ENCODE measurements at regions not wholly inside any gene's neighbourhood (a gene's known extent, or its start where the extent isn't known, plus 50 kb on each side); places are given as distances from the start of the nearest gene placed in this dataset.

DNA sequence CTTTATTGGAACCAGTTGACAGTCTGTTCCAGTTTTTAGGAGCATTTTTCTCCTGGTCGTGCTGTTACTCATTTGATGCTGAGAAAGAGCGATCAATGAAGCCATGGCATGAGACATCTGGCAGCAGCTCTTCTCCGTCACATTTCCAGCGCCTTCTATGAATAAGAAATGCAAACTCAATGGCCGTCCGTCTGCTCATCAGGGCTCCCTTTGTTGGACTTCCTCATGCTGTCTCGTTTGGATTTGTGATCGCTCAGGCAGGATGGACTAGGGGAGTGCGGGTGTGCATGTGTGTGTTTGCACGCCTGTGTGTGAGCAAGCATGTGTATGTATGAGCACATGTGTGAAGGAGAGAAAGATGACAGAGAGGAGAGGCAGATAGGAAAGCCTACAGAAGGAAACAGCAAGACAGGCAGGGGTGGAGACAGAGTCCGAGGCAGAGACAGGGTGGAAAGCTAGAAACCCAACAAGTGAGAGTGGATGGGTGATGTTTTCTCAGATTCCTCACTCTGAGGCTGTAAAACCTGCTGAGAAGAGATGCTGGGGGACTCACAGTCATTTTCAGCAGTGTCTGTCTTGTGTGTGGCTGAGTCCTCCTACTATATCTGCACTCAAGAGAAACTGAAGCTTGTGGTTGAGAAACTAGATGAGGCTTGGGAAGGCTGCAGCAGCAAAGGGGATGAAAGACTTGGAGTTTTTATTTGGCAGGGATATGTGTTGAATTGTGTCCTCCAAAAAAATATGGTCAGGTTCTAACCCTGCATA, 56.0 kb upstream of the CLMP start:
- H3K4me3 Mint-ChIP-seq, result no peak overlapping the region
- Histone ChIP-seq H3K27me3 (ENCODE audit: control insufficient read depth in 2 of 2, insufficient read depth in 2 of 2, low read length in 2 of 2) (no peaks in the 10 kb centered on the region), H3K4me1 (ENCODE audit: control insufficient read depth in 2 of 2, insufficient read depth in 2 of 2, low read length in 2 of 2) (no peaks in the 10 kb centered on the region), H3K27ac (ENCODE audit: low read depth, low read length) (no peak overlapping the region), H3K36me3 (ENCODE audit: control insufficient read depth in 2 of 3, insufficient read depth in 3 of 3, low read length in 3 of 3) (no peaks in the 10 kb centered on the region), H3K9me3 (ENCODE audit: control insufficient read depth in 2 of 3, low read length in 3 of 3) (no peaks in the 10 kb centered on the region), H3K4me3 (ENCODE audit: low read length) (no peak overlapping the region)
- H3K9me3 Mint-ChIP-seq, result peaks cover 0 to 1% (median 0%) of the 10 kb centered on the region in 11 donors
- H3K27me3 Mint-ChIP-seq, result peaks cover 5 to 60% (median 13%) of the 10 kb centered on the region in 5 donors
- ChIA-PET POLR2A (no interaction called here), CTCF (interaction anchor here (1.1 to 1.4 kb wide), 2 partner anchors 10 to 147 kb away, joined by 3 to 4 read pairs; no protein-coding TSS in a partner anchor)
- ATAC-seq (no peak), DNase-seq (no peak)
- no peaks in the 10 kb centered on the region for H3K36me3 Mint-ChIP-seq
- intact Hi-C loops (cut with micrococcal nuclease), result no loop called here
- H3K4me1 Mint-ChIP-seq, result peaks cover 0 to 7% (median 5%) of the 10 kb centered on the region in 7 donors
- no peak overlapping the region for H3K27ac Mint-ChIP-seq

DNA sequence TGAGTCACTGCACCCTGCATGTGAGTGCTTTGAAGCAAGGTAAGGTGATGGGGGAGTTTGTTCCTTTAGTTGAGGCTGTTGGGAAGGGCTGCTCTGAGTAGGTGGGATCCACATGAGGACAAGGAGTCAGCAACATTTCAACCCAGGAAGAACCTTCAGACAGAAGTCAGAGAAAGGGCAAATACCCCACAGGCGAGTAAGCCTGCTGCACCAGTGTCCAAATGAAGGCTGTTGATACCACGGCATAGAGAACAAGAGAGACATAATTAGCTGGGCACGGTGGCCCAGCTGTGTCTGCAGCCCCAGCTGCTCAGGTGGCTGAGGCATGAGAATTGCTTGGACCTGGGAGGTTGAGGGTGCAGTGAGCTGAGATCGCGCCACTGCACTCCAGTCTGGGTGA, 54.3 kb upstream of the CLMP start:
- Histone ChIP-seq H3K9me3 (ENCODE audit: control insufficient read depth in 2 of 3, low read length in 3 of 3) (no peaks in the 10 kb centered on the region), H3K36me3 (ENCODE audit: control insufficient read depth in 2 of 3, insufficient read depth in 3 of 3, low read length in 3 of 3) (no peaks in the 10 kb centered on the region), H3K4me3 (ENCODE audit: low read length) (no peak overlapping the region), H3K27me3 (ENCODE audit: control insufficient read depth in 2 of 2, insufficient read depth in 2 of 2, low read length in 2 of 2) (no peaks in the 10 kb centered on the region), H3K4me1 (ENCODE audit: control insufficient read depth in 2 of 2, insufficient read depth in 2 of 2, low read length in 2 of 2) (no peaks in the 10 kb centered on the region), H3K27ac (ENCODE audit: low read depth, low read length) (no peak overlapping the region)
- Mint-ChIP-seq H3K27me3 (peaks cover 5 to 48% (median 12%) of the 10 kb centered on the region in 5 donors), H3K9me3 (no peaks in the 10 kb centered on the region), H3K27ac (no peak overlapping the region), H3K4me1 (peaks cover 0 to 8% (median 5%) of the 10 kb centered on the region in 7 donors), H3K36me3 (no peaks in the 10 kb centered on the region), H3K4me3 (no peak overlapping the region)
- POLR2A ChIA-PET, result no interaction called here
- CTCF ChIA-PET, result interaction anchor here (0.7 to 1.4 kb wide), 5 partner anchors 9 to 617 kb away, joined by 3 to 4 read pairs (median 3); no protein-coding TSS in a partner anchor
- intact Hi-C loops (cut with micrococcal nuclease), result loop anchor here in 1 of 2 donors (5.0 to 10.0 kb wide), 2 partner anchors 228 to 385 kb away; no protein-coding TSS in a partner anchor
- ATAC-seq, result no peak
- DNase-seq, result no peak

DNA sequence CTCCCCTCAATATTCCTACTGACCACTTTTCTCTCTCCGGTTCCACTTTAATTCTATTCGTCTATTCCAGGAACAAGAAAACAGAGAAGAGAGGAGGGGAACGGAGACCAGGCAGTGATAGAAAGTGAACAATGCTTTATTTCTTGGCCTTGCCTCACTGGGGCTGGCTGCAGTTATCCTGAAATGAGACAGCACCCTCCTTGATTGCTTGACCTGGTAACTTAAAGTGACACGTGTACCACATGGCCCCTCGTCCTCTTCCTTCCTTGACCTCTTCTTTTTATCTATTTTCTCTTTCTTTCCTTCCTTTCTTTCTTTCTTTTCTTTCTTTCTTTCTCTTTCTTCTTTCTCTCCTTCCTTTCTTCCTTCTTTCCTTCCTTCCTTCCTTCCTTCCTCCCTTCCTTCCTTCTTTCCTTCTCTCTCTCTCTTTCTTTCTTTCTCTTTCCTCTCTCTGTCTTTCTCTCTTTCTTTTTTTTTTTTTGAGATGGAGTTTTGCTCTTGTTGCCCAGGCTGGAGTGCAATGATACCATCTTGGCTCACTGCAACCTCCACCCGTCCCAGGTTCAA, 52.8 kb upstream of the CLMP start:
- H3K36me3 ChIP-seq (ENCODE audit: control insufficient read depth in 2 of 3, insufficient read depth in 3 of 3, low read length in 3 of 3), result no peaks in the 10 kb centered on the region
- Mint-ChIP-seq H3K4me1 (peaks cover 0 to 13% (median 5%) of the 10 kb centered on the region in 7 donors), H3K4me3 (no peak overlapping the region), H3K36me3 (no peaks in the 10 kb centered on the region), H3K9me3 (no peaks in the 10 kb centered on the region), H3K27ac (no peak overlapping the region), H3K27me3 (peaks cover 5 to 47% (median 12%) of the 10 kb centered on the region in 5 donors)
- no peaks in the 10 kb centered on the region for H3K27me3 ChIP-seq (ENCODE audit: control insufficient read depth in 2 of 2, insufficient read depth in 2 of 2, low read length in 2 of 2)
- no peaks in the 10 kb centered on the region for H3K9me3 ChIP-seq (ENCODE audit: control insufficient read depth in 2 of 3, low read length in 3 of 3)
- H3K4me3 ChIP-seq (ENCODE audit: low read length), result no peak overlapping the region
- ChIA-PET CTCF (interaction anchor here (1.0 to 2.7 kb wide), 18 partner anchors 9 to 388 kb away, joined by 3 to 48 read pairs (median 6); no protein-coding TSS in a partner anchor), POLR2A (interaction anchor here (0.7 to 1.1 kb wide), 2 partner anchors 143 to 145 kb away, joined by 3 read pairs; no protein-coding TSS in a partner anchor)
- no peak for ATAC-seq
- H3K4me1 ChIP-seq (ENCODE audit: control insufficient read depth in 2 of 2, insufficient read depth in 2 of 2, low read length in 2 of 2), result no peaks in the 10 kb centered on the region
- DNase-seq, result no peak
- H3K27ac ChIP-seq (ENCODE audit: low read depth, low read length), result no peak overlapping the region
- intact Hi-C loops (cut with micrococcal nuclease), result loop anchor here (1.0 to 10.0 kb wide), 9 partner anchors 82 to 385 kb away; no protein-coding TSS in a partner anchor

GRCh38 chr11:123247496-123247799, 52.4 kb upstream of the CLMP start:
- H3K27me3 Mint-ChIP-seq, result peaks cover 5 to 48% (median 12%) of the 10 kb centered on the region in 5 donors
- H3K36me3 Mint-ChIP-seq, result no peaks in the 10 kb centered on the region
- DNase-seq, result no peak
- H3K4me1 Mint-ChIP-seq, result peaks cover 0 to 13% (median 5%) of the 10 kb centered on the region in 7 donors
- CTCF ChIA-PET, result interaction anchor here (0.6 to 2.7 kb wide), 24 partner anchors 10 to 388 kb away, joined by 3 to 48 read pairs (median 4); no protein-coding TSS in a partner anchor
- POLR2A ChIA-PET, result interaction anchor here (0.7 to 1.1 kb wide), 3 partner anchors 143 to 147 kb away, joined by 3 to 4 read pairs (median 3); no protein-coding TSS in a partner anchor
- peak overlapping the region in 2 of 10 donors; percentile 39 to 54 for H3K4me3 Mint-ChIP-seq
- no peaks in the 10 kb centered on the region for H3K4me1 ChIP-seq (ENCODE audit: control insufficient read depth in 2 of 2, insufficient read depth in 2 of 2, low read length in 2 of 2)
- ATAC-seq, result peak; percentile 16
- no peaks in the 10 kb centered on the region for H3K9me3 ChIP-seq (ENCODE audit: control insufficient read depth in 2 of 3, low read length in 3 of 3)
- no peak overlapping the region for H3K27ac Mint-ChIP-seq
- no peak overlapping the region for H3K27ac ChIP-seq (ENCODE audit: low read depth, low read length)
- intact Hi-C loops (cut with micrococcal nuclease), result loop anchor here (1.0 to 10.0 kb wide), 9 partner anchors 81 to 384 kb away; no protein-coding TSS in a partner anchor
- H3K4me3 ChIP-seq (ENCODE audit: low read length), result no peak overlapping the region
- H3K27me3 ChIP-seq (ENCODE audit: control insufficient read depth in 2 of 2, insufficient read depth in 2 of 2, low read length in 2 of 2), result no peaks in the 10 kb centered on the region
- H3K36me3 ChIP-seq (ENCODE audit: control insufficient read depth in 2 of 3, insufficient read depth in 3 of 3, low read length in 3 of 3), result no peaks in the 10 kb centered on the region
- no peaks in the 10 kb centered on the region for H3K9me3 Mint-ChIP-seq

DNA sequence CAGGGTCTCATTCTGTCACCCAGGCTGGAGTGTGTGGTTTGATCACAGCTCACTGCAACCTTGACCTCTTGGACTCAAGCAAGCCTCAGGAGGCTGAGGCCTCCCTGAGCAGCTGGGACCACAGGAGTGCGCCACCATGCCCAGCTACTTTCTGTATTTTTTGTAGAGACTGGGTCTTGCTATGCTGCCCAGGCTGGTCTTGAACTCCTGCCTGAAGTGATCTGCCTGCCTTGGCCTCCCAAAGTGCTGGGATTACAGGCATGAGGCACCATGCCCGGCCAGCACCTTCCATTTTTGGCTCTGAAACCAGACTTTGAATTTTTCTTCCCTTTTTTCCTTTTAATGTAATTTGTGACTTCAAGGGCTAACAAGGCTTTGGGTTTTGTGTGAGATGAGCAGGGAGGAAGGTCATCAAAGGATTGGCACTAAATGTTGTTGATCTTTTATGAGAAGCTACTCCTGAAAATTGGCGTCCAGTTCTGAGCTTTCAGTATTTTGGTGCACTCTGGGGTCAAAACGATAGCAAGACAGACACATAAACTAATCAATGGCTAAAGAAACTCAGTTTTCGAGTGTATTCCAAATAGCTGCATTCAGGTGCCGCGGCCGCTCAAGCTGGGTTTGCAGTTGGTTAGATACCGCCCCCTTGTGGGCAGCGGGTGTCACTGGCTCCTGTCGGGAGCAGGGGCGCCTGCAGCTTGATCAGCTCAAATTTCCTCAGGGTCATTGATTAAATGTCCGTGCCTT, 51.9 kb upstream of the CLMP start:
- H3K4me3 ChIP-seq (ENCODE audit: low read length), result no peak overlapping the region
- no peaks in the 10 kb centered on the region for H3K36me3 Mint-ChIP-seq
- DNase-seq (peak; percentile 62 to 85 (median 77)), ATAC-seq (peak; percentile 93)
- H3K9me3 Mint-ChIP-seq, result no peaks in the 10 kb centered on the region
- POLR2A ChIA-PET, result interaction anchor here (0.7 to 1.1 kb wide), 3 partner anchors 142 to 147 kb away, joined by 3 to 4 read pairs (median 3); no protein-coding TSS in a partner anchor
- CTCF ChIA-PET, result interaction anchor here (0.5 to 2.7 kb wide), 25 partner anchors 10 to 387 kb away, joined by 3 to 48 read pairs (median 4); no protein-coding TSS in a partner anchor
- no peak overlapping the region for H3K27ac ChIP-seq (ENCODE audit: low read depth, low read length)
- no peaks in the 10 kb centered on the region for H3K4me1 ChIP-seq (ENCODE audit: control insufficient read depth in 2 of 2, insufficient read depth in 2 of 2, low read length in 2 of 2)
- H3K27ac Mint-ChIP-seq, result no peak overlapping the region
- intact Hi-C loops (cut with micrococcal nuclease), result loop anchor here (1.0 to 10.0 kb wide), 9 partner anchors 81 to 384 kb away; no protein-coding TSS in a partner anchor
- peak overlapping the region in 6 of 10 donors; percentile 39 to 66 (median 49) for H3K4me3 Mint-ChIP-seq
- no peaks in the 10 kb centered on the region for H3K9me3 ChIP-seq (ENCODE audit: control insufficient read depth in 2 of 3, low read length in 3 of 3)
- no peaks in the 10 kb centered on the region for H3K36me3 ChIP-seq (ENCODE audit: control insufficient read depth in 2 of 3, insufficient read depth in 3 of 3, low read length in 3 of 3)
- H3K27me3 Mint-ChIP-seq, result peaks cover 5 to 47% (median 12%) of the 10 kb centered on the region in 5 donors
- H3K27me3 ChIP-seq (ENCODE audit: control insufficient read depth in 2 of 2, insufficient read depth in 2 of 2, low read length in 2 of 2), result no peaks in the 10 kb centered on the region
- H3K4me1 Mint-ChIP-seq, result peaks cover 0 to 13% (median 5%) of the 10 kb centered on the region in 7 donors

DNA sequence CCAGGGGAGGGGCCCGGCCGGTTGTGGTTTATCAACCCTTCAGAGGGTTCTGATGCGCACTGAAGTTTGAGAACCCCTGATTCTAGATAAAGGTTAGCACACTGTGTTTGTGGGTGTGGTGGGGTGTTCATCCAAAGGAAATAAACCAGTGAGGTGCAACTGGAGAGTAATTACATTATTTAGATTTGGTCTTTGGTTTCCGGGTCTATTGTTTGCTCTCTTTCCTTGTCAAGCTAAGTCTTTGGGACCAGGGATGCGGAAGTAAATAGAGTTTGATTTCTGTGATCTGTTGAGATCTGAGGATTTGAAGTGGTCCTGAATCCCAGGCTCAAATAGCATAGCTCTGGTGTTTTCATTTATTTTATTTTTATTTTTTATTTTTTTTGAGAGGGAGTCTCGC, 50.5 kb upstream of the CLMP start:
- no peaks in the 10 kb centered on the region for H3K36me3 Mint-ChIP-seq
- no peaks in the 10 kb centered on the region for H3K9me3 Mint-ChIP-seq
- CTCF ChIA-PET, result interaction anchor here (2.3 to 2.7 kb wide), 4 partner anchors 134 to 192 kb away, joined by 6 to 42 read pairs (median 12); no protein-coding TSS in a partner anchor
- H3K27me3 Mint-ChIP-seq, result peaks cover 5 to 50% (median 12%) of the 10 kb centered on the region in 5 donors
- intact Hi-C loops (cut with micrococcal nuclease), result loop anchor here in 1 of 2 donors (5.0 to 10.0 kb wide), 2 partner anchors 232 to 381 kb away; no protein-coding TSS in a partner anchor
- H3K4me3 ChIP-seq (ENCODE audit: low read length), result no peak overlapping the region
- no peaks in the 10 kb centered on the region for H3K27me3 ChIP-seq (ENCODE audit: control insufficient read depth in 2 of 2, insufficient read depth in 2 of 2, low read length in 2 of 2)
- H3K27ac ChIP-seq (ENCODE audit: low read depth, low read length), result no peak overlapping the region
- H3K4me1 Mint-ChIP-seq, result peaks cover 0 to 13% (median 5%) of the 10 kb centered on the region in 7 donors
- H3K36me3 ChIP-seq (ENCODE audit: control insufficient read depth in 2 of 3, insufficient read depth in 3 of 3, low read length in 3 of 3), result no peaks in the 10 kb centered on the region
- H3K27ac Mint-ChIP-seq, result no peak overlapping the region
- no peak for DNase-seq
- no peaks in the 10 kb centered on the region for H3K9me3 ChIP-seq (ENCODE audit: control insufficient read depth in 2 of 3, low read length in 3 of 3)
- H3K4me3 Mint-ChIP-seq, result no peak overlapping the region
- no peaks in the 10 kb centered on the region for H3K4me1 ChIP-seq (ENCODE audit: control insufficient read depth in 2 of 2, insufficient read depth in 2 of 2, low read length in 2 of 2)
- ATAC-seq, result no peak
- POLR2A ChIA-PET, result no interaction called here
